VCaP (cell line): ENCODE measurements at regions not wholly inside any gene's neighbourhood (a gene's known extent, or its start where the extent isn't known, plus 50 kb on each side); places are given as distances from the start of the nearest gene placed in this dataset.

Experiments used
- H3K27ac ChIP-seq: fragments of 450-650 bp; 2 replicates; pipeline ENCODE4 v1.5.1; 2017
- CTCF ChIP-seq: fragments of 450-650 bp; conservative IDR thresholded peaks from 2 replicates; pipeline ENCODE4 v1.5.1; 2017; ENCODE audit warnings: mild to moderate bottlenecking, moderate library complexity

- TF ChIP-seq CTCF, result no peak
- H3K27ac ChIP-seq, result no peak overlapping the region
Measured at GRCh38 chr4:12507868-12508481, 976.2 kb downstream of the RAB28 start.

GRCh38 chr4:12500409-12500808, 983.7 kb downstream of the RAB28 start:
- H3K27ac ChIP-seq, result no peak overlapping the region
- no peak for TF ChIP-seq CTCF

DNA sequence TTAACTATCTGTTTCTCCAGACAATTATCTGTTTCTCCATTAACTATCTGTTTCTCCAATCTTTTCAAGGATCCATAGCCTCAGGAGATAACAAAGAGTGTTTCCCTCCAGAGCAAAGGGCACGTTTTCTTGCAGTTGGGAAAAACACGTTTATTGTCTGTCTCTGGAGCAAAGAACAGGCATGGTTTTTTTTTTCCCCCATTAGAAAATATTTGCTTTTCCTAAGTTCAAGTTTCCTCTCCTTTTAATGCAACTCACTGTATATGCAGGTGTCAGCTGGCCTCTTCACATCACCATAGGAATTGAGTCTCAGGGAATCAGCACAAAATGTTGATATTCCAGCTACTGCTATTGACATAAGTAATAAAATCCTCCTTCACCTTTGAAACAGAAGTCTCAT, 984.4 kb downstream of the RAB28 start:
- no peak overlapping the region for H3K27ac ChIP-seq
- TF ChIP-seq CTCF, result no peak

DNA sequence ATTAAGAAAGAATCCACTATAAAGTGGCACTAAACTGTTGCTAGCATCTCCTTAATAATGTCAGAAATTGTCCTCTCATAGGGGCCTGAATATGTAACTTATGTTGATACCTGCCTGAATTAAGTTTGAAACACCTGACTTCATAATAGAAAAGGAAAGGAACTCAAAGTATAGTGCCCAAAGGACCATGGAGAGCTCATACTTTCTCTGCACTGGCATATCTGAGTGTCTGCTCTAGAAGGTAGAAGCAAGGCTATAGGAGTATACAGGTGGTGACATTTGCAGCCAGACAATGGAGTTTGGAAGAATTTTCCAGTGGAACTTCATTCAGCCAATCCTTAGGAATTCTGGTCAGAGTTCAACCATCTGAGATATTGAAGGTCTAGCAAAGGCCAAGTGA, 988.9 kb downstream of the RAB28 start:
- H3K27ac ChIP-seq, result no peak overlapping the region
- no peak for TF ChIP-seq CTCF

DNA sequence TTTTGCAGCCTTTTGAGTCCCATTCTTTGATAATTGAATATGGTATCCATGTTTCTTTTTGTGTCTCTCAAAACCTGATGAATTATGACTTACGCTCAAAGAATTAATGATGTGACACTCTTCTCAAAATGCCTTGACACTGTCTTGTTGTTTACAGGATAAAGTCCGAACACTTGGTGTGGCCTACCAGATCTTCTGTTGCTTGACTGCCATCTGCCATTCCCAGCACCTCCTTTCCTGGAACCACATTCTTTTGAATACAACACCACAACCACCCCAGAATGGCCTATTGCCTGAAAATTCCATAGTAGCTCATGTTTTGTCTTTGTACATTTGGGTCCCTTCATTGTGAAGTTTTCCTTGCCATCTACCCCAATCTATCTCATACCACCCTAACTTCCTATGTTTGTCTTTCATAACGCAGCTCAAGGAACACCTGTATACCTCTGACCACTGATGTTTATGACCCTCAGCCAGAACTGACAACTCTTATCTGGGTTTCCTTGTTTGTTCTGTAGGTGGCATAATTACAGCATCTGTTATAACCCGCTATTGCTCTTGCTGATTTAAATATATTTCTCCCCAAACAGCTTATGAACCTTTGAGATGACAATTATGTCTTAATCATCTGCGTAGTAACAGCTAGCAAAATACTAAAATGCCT, 991.3 kb downstream of the RAB28 start:
- no peak overlapping the region for H3K27ac ChIP-seq
- no peak for TF ChIP-seq CTCF

- no peak for TF ChIP-seq CTCF
- no peak overlapping the region for H3K27ac ChIP-seq
Measured at GRCh38 chr4:12488672-12489071, 995.5 kb downstream of the RAB28 start.

DNA sequence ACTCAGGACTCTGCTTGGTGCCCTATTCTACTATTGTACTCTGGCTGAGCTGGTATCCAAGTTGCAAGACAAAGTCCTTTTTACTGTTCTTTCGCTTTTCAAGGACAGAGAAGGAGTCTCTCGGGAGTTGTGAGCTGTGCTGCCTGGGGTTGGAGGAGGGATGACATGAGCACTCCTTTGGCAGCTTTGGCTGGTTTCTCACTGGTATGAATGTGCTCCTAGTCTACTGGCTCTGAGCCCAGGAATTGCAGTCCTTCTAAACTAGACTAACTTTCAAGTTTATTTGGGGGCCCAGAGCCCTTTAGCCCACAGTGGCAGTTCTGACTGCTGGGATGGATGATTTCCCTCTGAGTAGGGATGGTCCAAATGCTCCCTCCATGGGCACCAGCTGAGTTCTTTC, 997.1 kb downstream of the RAB28 start:
- no peak overlapping the region for H3K27ac ChIP-seq
- no peak for TF ChIP-seq CTCF
